ENCODE measurements at regions not wholly inside any gene's neighbourhood (a gene's known extent, or its start where the extent isn't known, plus 50 kb on each side); places are given as distances from the start of the nearest gene placed in this dataset.

DNA sequence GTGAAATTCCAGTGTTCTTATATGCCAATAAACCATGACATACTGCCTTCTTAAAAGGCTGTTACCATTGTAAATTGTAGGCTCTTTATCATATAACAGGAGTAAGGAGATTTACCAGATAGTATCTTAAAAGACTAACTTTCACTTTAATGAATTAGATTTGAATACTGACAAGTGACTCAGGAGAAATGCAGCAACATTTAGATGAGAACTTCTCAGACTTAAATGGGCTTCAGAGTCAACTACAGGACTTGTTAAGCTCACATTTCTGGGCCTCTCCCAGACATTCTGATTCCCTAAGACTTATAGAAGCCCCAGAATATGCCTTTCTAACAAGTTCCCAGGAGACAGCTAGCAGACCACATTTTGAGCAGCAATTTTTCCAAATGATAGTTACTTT is 466.3 kb downstream of the ARL4A start:
- TF ChIP-seq, protein P1, sequence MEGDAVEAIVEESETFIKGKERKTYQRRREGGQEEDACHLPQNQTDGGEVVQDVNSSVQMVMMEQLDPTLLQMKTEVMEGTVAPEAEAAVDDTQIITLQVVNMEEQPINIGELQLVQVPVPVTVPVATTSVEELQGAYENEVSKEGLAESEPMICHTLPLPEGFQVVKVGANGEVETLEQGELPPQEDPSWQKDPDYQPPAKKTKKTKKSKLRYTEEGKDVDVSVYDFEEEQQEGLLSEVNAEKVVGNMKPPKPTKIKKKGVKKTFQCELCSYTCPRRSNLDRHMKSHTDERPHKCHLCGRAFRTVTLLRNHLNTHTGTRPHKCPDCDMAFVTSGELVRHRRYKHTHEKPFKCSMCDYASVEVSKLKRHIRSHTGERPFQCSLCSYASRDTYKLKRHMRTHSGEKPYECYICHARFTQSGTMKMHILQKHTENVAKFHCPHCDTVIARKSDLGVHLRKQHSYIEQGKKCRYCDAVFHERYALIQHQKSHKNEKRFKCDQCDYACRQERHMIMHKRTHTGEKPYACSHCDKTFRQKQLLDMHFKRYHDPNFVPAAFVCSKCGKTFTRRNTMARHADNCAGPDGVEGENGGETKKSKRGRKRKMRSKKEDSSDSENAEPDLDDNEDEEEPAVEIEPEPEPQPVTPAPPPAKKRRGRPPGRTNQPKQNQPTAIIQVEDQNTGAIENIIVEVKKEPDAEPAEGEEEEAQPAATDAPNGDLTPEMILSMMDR (IDR thresholded peaks at IDR 0.05), result no peak
- ATAC-seq (no peak), DNase-seq (no peak)
- Histone ChIP-seq H3K9me3 (no peaks in the 10 kb centered on the region), H3K27ac (no peak overlapping the region), H3K4me1 (no peaks in the 10 kb centered on the region), H3K36me3 (no peaks in the 10 kb centered on the region), H3K27me3 (no peaks in the 10 kb centered on the region), H3K4me3 (no peak overlapping the region)
- intact Hi-C loops (cut with DNase I), result no loop called here

DNA sequence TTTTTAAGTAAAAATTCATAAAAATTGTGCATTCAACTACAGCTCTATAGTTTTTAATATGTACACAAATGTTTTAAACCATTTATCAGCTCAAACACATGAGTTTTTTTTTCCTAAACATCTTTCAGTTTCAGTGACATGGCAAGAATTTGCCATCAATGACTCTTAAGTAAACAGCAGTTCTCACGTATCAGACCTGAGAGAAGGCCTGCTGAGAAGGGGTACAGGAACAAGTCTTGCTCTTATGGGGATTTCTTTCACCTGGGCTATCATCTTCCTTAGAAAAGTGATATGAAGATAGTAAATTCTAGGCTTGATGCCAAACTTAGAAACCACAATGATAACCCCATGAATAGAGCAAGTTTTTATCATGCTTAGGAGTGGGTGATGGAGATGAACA is 467.8 kb downstream of the ARL4A start:
- intact Hi-C loops (cut with DNase I), result no loop called here
- Histone ChIP-seq H3K36me3 (no peaks in the 10 kb centered on the region), H3K9me3 (no peaks in the 10 kb centered on the region), H3K27ac (no peak overlapping the region), H3K4me3 (no peak overlapping the region), H3K27me3 (no peaks in the 10 kb centered on the region), H3K4me1 (no peaks in the 10 kb centered on the region)
- ATAC-seq, result no peak
- no peak for DNase-seq
- TF ChIP-seq, protein P1 (IDR thresholded peaks at IDR 0.05), result no peak

DNA sequence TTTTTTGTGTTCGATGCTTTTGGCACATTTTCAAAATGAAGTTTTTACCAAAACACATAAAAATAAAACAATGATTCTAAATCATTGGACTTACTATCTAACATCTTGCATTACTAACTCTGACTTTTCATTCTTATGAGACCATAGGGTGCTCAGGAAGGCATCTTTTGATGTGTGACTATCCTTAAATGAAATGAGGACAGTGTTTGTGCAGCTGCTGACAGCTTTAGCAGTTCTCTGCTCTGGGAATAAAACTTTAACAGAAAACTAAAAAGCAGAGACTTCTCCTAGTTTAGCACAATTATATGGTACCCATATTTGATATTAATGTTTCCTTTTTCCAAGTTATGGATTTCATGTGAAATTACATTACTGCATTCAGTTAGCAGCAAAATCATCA is 471.6 kb downstream of the ARL4A start:
- TF ChIP-seq, protein P1 (IDR thresholded peaks at IDR 0.05), result no peak
- DNase-seq (no peak), ATAC-seq (no peak)
- Histone ChIP-seq H3K27ac (no peak overlapping the region), H3K4me1 (no peaks in the 10 kb centered on the region), H3K36me3 (no peaks in the 10 kb centered on the region), H3K4me3 (no peak overlapping the region), H3K27me3 (no peaks in the 10 kb centered on the region), H3K9me3 (no peaks in the 10 kb centered on the region)
- intact Hi-C loops (cut with DNase I), result no loop called here

- no peaks in the 10 kb centered on the region for H3K4me1 ChIP-seq
- no peak overlapping the region for H3K27ac ChIP-seq
- no peak overlapping the region for H3K4me3 ChIP-seq
- DNase-seq (no peak), ATAC-seq (no peak)
- intact Hi-C loops (cut with DNase I), result no loop called here
- H3K9me3 ChIP-seq, result no peaks in the 10 kb centered on the region
- H3K27me3 ChIP-seq, result no peaks in the 10 kb centered on the region
- no peaks in the 10 kb centered on the region for H3K36me3 ChIP-seq
- TF ChIP-seq, protein P1 (IDR thresholded peaks at IDR 0.05), result no peak
Observed at GRCh38 chr7:13159467-13160184, 472.2 kb downstream of the ARL4A start.

GRCh38 chr7:13161125-13161524 is 473.7 kb downstream of the ARL4A start:
- no peaks in the 10 kb centered on the region for H3K4me1 ChIP-seq
- TF ChIP-seq, protein P1 (IDR thresholded peaks at IDR 0.05), result no peak
- H3K27ac ChIP-seq, result no peak overlapping the region
- H3K36me3 ChIP-seq, result no peaks in the 10 kb centered on the region
- H3K4me3 ChIP-seq, result no peak overlapping the region
- no peaks in the 10 kb centered on the region for H3K9me3 ChIP-seq
- ATAC-seq (no peak), DNase-seq (no peak)
- intact Hi-C loops (cut with DNase I), result no loop called here
- H3K27me3 ChIP-seq, result no peaks in the 10 kb centered on the region

DNA sequence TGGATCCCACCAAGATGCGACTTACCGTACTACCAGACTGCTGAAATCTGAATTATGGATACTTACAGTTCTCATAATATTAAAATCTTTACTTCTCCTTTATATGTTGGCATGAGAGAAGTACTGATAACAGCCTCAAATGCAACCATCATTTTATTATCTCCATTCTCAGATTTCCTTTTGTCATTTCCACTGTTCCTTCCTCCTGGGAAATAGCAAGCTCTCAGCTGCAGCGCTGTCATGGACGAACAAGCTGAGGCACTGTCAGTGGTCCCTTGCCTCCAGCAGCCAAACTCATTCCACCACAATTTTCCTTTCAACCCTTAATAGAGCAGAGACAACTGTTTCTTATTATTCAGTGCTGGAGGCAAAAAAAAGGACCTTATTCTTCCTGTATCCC is 478.4 kb downstream of the ARL4A start:
- intact Hi-C loops (cut with DNase I), result no loop called here
- Histone ChIP-seq H3K27me3 (no peaks in the 10 kb centered on the region), H3K36me3 (no peaks in the 10 kb centered on the region), H3K9me3 (no peaks in the 10 kb centered on the region), H3K27ac (no peak overlapping the region), H3K4me1 (no peaks in the 10 kb centered on the region), H3K4me3 (no peak overlapping the region)
- ATAC-seq (no peak), DNase-seq (no peak)
- TF ChIP-seq, protein P1 (IDR thresholded peaks at IDR 0.05), result no peak

Data from upper lobe of right lung (tissue), 1 donor.